GM12875 (cell line): ENCODE measurements at regions not wholly inside any gene's neighbourhood (a gene's known extent, or its start where the extent isn't known, plus 50 kb on each side); places are given as distances from the start of the nearest gene placed in this dataset.

Experiments used
- H3K4me3 ChIP-seq: one replicate; pipeline ENCODE4 v1.5.1; 2011; ENCODE audit warnings: low read depth, low read length, control low read depth
- TF ChIP-seq, protein P1 (sequence below): IDR thresholded peaks from 2 replicates; pipeline ENCODE4 v1.5.1; 2011; ENCODE audit warnings: low read depth, mild to moderate bottlenecking, control low read depth, inconsistent platforms, low read length, moderate library complexity, borderline replicate concordance; ENCODE audit not compliant: insufficient read depth

DNA sequence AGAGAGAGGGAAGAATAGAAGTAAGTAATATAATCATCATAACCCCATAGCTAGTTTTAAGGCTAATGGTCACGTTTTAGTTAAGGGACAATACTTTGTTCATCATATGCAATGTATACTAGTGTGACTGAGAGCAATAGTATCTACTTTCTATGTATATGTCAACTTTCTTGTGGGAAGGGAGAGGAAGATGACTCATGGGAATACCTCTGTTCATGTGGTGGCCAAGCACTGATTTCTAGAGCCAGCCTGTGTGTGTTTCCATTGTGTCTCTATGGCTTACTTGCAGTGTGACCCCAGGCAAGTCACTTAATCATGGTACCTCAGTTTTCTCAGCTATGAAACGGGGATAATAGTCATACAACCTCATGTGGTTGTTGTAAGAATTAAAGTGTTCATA is 639.6 kb downstream of the CETN3 start:
- TF ChIP-seq, protein P1, sequence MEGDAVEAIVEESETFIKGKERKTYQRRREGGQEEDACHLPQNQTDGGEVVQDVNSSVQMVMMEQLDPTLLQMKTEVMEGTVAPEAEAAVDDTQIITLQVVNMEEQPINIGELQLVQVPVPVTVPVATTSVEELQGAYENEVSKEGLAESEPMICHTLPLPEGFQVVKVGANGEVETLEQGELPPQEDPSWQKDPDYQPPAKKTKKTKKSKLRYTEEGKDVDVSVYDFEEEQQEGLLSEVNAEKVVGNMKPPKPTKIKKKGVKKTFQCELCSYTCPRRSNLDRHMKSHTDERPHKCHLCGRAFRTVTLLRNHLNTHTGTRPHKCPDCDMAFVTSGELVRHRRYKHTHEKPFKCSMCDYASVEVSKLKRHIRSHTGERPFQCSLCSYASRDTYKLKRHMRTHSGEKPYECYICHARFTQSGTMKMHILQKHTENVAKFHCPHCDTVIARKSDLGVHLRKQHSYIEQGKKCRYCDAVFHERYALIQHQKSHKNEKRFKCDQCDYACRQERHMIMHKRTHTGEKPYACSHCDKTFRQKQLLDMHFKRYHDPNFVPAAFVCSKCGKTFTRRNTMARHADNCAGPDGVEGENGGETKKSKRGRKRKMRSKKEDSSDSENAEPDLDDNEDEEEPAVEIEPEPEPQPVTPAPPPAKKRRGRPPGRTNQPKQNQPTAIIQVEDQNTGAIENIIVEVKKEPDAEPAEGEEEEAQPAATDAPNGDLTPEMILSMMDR, result no peak
- no peak overlapping the region for H3K4me3 ChIP-seq

DNA sequence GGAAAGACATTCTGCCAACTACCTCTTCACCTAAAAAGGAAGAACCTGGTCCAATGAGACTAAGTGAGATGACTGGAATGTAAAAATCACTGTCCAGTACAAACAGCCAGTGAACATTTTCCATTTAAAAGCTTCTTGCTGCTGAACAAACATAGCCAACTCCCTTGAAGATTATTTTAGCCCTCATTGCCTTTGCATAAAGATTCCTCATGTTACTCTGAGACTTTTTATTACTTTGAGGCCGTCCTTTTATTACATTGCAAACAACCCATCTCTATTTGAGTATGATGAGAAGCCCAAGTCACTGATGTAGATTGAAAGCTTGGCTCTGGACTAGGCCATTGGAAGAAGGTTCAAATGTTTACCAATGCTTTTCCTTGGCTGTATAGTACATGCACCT is 649.8 kb downstream of the CETN3 start:
- TF ChIP-seq, protein P1, result no peak

GRCh38 chr5:89758146-89758545 is 651.4 kb downstream of the CETN3 start:
- TF ChIP-seq, protein P1, result no peak
- H3K4me3 ChIP-seq, result no peak overlapping the region

More for the DNA sequence above, 649.8 kb downstream of the CETN3 start:
- no peak overlapping the region for H3K4me3 ChIP-seq

DNA sequence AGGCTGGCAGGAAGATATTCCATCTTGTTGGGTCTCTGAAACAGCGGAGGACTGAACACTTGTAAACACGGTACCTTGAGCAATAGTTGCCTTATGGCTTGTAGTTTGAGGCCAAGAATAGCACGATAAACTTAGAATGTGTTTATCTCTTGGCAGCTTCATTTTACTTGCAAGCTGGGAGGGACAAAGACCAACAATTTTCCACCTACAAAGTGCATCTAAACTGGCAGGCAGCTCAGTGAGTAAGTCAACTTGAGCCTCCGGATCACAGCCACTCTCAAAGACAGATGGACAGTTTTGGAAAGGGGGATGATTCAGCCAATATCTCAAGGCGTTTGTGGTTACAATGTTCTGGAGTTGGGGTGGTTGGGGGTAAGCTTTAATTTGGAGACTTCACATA is 652.6 kb downstream of the CETN3 start:
- no peak overlapping the region for H3K4me3 ChIP-seq
- TF ChIP-seq, protein P1, result no peak

- TF ChIP-seq, protein P1, result no peak
These were observed 654.5 kb downstream of the CETN3 start for GRCh38 chr5:89755024-89755423.

GRCh38 chr5:89735082-89735481 is 674.5 kb downstream of the CETN3 start:
- TF ChIP-seq, protein P1, result no peak

More at GRCh38 chr5:89755024-89755423, 654.5 kb downstream of the CETN3 start:
- no peak overlapping the region for H3K4me3 ChIP-seq

DNA sequence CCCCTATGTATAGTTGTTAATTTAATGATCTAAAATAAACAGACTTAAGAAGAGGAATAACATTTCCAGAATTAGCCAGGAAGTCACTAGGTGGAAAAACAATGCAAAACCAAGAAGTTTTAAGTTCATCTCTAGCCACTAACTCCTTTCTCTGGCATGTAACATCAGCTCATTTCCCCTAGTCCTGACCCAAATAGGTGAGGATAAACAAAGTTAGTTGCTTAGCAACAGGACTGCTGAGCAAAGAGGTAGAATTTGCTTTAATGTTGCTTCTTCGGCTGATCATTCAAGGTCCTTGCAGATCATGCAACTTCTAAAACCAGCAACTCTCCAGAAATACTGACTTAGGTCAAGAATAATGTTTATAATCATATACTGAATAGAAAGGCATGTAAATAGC is 675.8 kb downstream of the CETN3 start:
- H3K4me3 ChIP-seq, result no peak overlapping the region
- TF ChIP-seq, protein P1, result no peak

More at GRCh38 chr5:89735082-89735481, 674.5 kb downstream of the CETN3 start:
- H3K4me3 ChIP-seq, result no peak overlapping the region
